ENCODE measurements at regions not wholly inside any gene's neighbourhood (a gene's known extent, or its start where the extent isn't known, plus 50 kb on each side); places are given as distances from the start of the nearest gene placed in this dataset.

DNA sequence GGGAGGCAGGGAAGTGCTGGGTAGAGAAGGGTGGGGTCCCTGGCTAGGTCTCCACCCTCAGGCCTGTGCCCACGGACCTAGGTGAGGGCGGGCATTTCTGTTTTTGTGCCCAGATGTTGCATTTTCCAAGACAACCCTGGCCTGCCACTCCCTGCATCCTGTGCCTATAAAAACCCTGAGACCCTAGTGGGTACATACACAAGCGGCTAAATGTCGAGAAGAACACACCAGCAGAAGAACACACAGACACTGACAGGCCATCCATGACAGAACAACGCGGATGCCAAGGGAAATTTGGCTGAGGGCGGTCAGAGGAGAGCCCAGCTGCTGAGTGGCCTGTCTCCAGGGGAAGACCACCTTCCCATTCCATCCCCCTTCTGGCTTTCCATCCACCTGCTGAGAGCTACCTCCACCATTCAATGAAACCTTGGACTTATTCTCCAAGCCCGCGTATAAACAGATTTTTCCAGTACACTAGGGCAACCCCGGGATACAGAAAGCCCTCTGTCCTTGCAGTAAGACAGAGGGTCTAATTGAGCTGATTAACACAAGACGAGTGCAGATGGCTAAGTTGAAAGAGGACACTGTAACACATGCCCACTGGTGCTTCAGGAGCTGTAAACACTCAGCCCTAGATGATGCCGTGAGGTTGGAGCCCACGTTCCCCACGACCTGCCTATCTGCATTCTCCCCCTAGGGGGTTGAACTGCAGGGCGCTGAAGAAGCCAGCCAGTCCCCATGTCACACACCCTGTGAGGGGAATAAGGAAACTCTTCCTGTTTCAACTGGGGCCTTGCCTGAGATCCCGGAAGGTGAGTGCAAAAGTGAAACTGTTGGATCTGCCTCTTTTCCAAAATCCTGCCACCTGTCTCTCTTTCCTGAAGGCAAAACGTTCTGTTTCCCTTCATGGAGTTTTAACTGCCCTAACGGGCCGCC lies 147.2 kb upstream of the COX10 start:
- Histone ChIP-seq H3K36me3 (ENCODE audit: control insufficient read depth in 4 of 4, insufficient read depth in 3 of 4, low read depth in 1 of 4, low read length in 3 of 4) (no peaks in the 10 kb centered on the region), H3K9me3 (ENCODE audit: control insufficient read depth in 4 of 4, low read length in 3 of 4) (no peaks in the 10 kb centered on the region), H3K4me3 (ENCODE audit: low read depth in 1 of 3, low read length in 3 of 3) (no peak overlapping the region), H3K27me3 (ENCODE audit: control insufficient read depth in 4 of 4, insufficient read depth in 4 of 4, low read length in 3 of 4) (no peaks in the 10 kb centered on the region), H3K27ac (ENCODE audit: low read depth in 1 of 2, low read length in 2 of 2) (no peak overlapping the region), H3K4me1 (ENCODE audit: control insufficient read depth in 4 of 4, insufficient read depth in 4 of 4, low read length in 3 of 4) (peaks cover 0 to 44% (median 34%) of the 10 kb centered on the region in 4 donors), H3K9ac (ENCODE audit: low read depth in 1 of 2, low read length in 2 of 2) (no peak overlapping the region)
- 92% methylated on average over 19 of the region's 19 CpGs for WGBS
- no peak for DNase-seq (ENCODE audit: low spot score)
- TF ChIP-seq, protein P1, sequence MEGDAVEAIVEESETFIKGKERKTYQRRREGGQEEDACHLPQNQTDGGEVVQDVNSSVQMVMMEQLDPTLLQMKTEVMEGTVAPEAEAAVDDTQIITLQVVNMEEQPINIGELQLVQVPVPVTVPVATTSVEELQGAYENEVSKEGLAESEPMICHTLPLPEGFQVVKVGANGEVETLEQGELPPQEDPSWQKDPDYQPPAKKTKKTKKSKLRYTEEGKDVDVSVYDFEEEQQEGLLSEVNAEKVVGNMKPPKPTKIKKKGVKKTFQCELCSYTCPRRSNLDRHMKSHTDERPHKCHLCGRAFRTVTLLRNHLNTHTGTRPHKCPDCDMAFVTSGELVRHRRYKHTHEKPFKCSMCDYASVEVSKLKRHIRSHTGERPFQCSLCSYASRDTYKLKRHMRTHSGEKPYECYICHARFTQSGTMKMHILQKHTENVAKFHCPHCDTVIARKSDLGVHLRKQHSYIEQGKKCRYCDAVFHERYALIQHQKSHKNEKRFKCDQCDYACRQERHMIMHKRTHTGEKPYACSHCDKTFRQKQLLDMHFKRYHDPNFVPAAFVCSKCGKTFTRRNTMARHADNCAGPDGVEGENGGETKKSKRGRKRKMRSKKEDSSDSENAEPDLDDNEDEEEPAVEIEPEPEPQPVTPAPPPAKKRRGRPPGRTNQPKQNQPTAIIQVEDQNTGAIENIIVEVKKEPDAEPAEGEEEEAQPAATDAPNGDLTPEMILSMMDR (IDR thresholded peaks at IDR 0.05; ENCODE audit: low read depth, low read length, missing input control) = no peak
- no peak for TF ChIP-seq FOXA1 (IDR thresholded peaks at IDR 0.05)
- TF ChIP-seq, protein P2, sequence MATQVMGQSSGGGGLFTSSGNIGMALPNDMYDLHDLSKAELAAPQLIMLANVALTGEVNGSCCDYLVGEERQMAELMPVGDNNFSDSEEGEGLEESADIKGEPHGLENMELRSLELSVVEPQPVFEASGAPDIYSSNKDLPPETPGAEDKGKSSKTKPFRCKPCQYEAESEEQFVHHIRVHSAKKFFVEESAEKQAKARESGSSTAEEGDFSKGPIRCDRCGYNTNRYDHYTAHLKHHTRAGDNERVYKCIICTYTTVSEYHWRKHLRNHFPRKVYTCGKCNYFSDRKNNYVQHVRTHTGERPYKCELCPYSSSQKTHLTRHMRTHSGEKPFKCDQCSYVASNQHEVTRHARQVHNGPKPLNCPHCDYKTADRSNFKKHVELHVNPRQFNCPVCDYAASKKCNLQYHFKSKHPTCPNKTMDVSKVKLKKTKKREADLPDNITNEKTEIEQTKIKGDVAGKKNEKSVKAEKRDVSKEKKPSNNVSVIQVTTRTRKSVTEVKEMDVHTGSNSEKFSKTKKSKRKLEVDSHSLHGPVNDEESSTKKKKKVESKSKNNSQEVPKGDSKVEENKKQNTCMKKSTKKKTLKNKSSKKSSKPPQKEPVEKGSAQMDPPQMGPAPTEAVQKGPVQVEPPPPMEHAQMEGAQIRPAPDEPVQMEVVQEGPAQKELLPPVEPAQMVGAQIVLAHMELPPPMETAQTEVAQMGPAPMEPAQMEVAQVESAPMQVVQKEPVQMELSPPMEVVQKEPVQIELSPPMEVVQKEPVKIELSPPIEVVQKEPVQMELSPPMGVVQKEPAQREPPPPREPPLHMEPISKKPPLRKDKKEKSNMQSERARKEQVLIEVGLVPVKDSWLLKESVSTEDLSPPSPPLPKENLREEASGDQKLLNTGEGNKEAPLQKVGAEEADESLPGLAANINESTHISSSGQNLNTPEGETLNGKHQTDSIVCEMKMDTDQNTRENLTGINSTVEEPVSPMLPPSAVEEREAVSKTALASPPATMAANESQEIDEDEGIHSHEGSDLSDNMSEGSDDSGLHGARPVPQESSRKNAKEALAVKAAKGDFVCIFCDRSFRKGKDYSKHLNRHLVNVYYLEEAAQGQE (IDR thresholded peaks at IDR 0.05) = no peak
- TF ChIP-seq RAD21 (IDR thresholded peaks at IDR 0.05) = no peak
- TF ChIP-seq FOXA2 (IDR thresholded peaks at IDR 0.05) = no peak
- TF ChIP-seq EGR1 (IDR thresholded peaks at IDR 0.05; ENCODE audit: low read depth in 2 of 2) = no peak
- TF ChIP-seq, protein P3, sequence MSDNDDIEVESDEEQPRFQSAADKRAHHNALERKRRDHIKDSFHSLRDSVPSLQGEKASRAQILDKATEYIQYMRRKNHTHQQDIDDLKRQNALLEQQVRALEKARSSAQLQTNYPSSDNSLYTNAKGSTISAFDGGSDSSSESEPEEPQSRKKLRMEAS (IDR thresholded peaks at IDR 0.05) = no peak
- no peak for TF ChIP-seq HNF4G (IDR thresholded peaks at IDR 0.05)
- no peak for TF ChIP-seq GABPA (IDR thresholded peaks at IDR 0.05 in 1 of 2, conservative IDR thresholded peaks at IDR 0.05 in 1 of 2)
- TF ChIP-seq NR2F2 (IDR thresholded peaks at IDR 0.05) = no peak
- TF ChIP-seq SP1 (IDR thresholded peaks at IDR 0.05) = no peak
- TF ChIP-seq, protein P4, sequence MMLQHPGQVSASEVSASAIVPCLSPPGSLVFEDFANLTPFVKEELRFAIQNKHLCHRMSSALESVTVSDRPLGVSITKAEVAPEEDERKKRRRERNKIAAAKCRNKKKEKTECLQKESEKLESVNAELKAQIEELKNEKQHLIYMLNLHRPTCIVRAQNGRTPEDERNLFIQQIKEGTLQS (IDR thresholded peaks at IDR 0.05) = no peak
- no peak for TF ChIP-seq YY1 (IDR thresholded peaks at IDR 0.05)
- TF ChIP-seq JUND (IDR thresholded peaks at IDR 0.05) = no peak
- TF ChIP-seq RXRA (IDR thresholded peaks at IDR 0.05) = no peak
- no peak for TF ChIP-seq HNF4A (conservative IDR thresholded peaks at IDR 0.05)
- no peak for TF ChIP-seq TAF1 (conservative IDR thresholded peaks at IDR 0.05)
- TF ChIP-seq, protein P5, sequence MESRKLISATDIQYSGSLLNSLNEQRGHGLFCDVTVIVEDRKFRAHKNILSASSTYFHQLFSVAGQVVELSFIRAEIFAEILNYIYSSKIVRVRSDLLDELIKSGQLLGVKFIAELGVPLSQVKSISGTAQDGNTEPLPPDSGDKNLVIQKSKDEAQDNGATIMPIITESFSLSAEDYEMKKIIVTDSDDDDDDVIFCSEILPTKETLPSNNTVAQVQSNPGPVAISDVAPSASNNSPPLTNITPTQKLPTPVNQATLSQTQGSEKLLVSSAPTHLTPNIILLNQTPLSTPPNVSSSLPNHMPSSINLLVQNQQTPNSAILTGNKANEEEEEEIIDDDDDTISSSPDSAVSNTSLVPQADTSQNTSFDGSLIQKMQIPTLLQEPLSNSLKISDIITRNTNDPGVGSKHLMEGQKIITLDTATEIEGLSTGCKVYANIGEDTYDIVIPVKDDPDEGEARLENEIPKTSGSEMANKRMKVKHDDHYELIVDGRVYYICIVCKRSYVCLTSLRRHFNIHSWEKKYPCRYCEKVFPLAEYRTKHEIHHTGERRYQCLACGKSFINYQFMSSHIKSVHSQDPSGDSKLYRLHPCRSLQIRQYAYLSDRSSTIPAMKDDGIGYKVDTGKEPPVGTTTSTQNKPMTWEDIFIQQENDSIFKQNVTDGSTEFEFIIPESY (IDR thresholded peaks at IDR 0.05) = no peak
